ENCODE measurements at regions not wholly inside any gene's neighbourhood (a gene's known extent, or its start where the extent isn't known, plus 50 kb on each side); places are given as distances from the start of the nearest gene placed in this dataset.

DNA sequence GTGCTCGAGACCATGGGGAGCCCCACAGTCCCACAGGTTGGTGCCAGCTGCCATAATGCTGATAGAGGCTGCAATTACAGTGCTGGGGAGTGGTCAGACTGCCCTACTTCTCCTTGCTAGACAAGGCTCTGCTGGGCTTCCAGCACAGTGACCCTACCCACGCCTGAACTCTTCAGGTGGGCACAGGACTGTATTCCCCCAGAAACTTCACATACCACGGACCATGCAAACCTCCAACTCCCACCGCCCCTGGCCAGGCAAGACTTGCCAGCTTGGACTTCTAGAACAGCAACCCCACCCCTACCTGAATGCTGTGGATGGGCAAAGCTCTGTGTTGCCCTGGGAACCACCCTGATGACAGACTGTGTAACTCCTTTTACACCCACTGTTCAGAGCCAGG is 885.3 kb downstream of the SI start:
- no peaks in the 10 kb centered on the region for H3K36me3 ChIP-seq (ENCODE audit: insufficient read depth)
- no peaks in the 10 kb centered on the region for H3K27me3 ChIP-seq (ENCODE audit: insufficient read depth, low read depth)
- no peaks in the 10 kb centered on the region for H3K4me1 ChIP-seq (ENCODE audit: low read depth, poor library complexity, severe bottlenecking)
- H3K9ac ChIP-seq = no peak overlapping the region
- H2AFZ ChIP-seq (ENCODE audit: low read depth) = no peak overlapping the region
- H3K79me2 ChIP-seq (ENCODE audit: insufficient read depth, low read depth) = no peaks in the 10 kb centered on the region
- H3K27ac ChIP-seq = no peak overlapping the region
- H3K4me2 ChIP-seq = no peak overlapping the region
- H3K4me3 ChIP-seq (IDR thresholded peaks at IDR 0.05; ENCODE audit: insufficient read depth, low read depth, low read length) = no peak overlapping the region
- H4K20me1 ChIP-seq (ENCODE audit: insufficient read depth) = no peaks in the 10 kb centered on the region
- TF ChIP-seq, protein P1, sequence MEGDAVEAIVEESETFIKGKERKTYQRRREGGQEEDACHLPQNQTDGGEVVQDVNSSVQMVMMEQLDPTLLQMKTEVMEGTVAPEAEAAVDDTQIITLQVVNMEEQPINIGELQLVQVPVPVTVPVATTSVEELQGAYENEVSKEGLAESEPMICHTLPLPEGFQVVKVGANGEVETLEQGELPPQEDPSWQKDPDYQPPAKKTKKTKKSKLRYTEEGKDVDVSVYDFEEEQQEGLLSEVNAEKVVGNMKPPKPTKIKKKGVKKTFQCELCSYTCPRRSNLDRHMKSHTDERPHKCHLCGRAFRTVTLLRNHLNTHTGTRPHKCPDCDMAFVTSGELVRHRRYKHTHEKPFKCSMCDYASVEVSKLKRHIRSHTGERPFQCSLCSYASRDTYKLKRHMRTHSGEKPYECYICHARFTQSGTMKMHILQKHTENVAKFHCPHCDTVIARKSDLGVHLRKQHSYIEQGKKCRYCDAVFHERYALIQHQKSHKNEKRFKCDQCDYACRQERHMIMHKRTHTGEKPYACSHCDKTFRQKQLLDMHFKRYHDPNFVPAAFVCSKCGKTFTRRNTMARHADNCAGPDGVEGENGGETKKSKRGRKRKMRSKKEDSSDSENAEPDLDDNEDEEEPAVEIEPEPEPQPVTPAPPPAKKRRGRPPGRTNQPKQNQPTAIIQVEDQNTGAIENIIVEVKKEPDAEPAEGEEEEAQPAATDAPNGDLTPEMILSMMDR (conservative IDR thresholded peaks at IDR 0.05; ENCODE audit: low read depth, low read length) = no peak

DNA sequence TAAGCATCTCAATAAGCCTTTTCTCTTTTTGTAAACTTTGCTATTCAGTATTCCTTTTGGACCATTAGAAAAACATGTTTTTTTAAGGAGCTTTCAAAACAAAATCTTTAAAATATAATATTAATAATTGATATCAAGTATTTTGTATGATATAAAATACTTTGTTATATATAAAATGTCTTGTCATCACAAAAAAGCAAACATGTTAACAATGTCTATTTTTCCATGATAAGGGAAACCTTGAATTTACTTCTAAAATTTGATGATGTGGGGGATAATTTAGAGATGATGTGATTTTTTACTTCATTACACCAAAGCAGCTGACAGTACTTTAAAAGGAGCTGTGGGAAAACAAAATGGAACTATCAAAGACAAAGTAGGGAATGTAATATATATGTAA is 887.7 kb downstream of the SI start:
- Histone ChIP-seq H3K4me1 (ENCODE audit: low read depth, poor library complexity, severe bottlenecking) (no peaks in the 10 kb centered on the region), H3K9ac (no peak overlapping the region), H3K27ac (no peak overlapping the region), H3K27me3 (ENCODE audit: insufficient read depth, low read depth) (no peaks in the 10 kb centered on the region), H3K79me2 (ENCODE audit: insufficient read depth, low read depth) (no peaks in the 10 kb centered on the region), H3K4me2 (no peak overlapping the region), H2AFZ (ENCODE audit: low read depth) (no peak overlapping the region), H3K36me3 (ENCODE audit: insufficient read depth) (no peaks in the 10 kb centered on the region), H4K20me1 (ENCODE audit: insufficient read depth) (no peaks in the 10 kb centered on the region), H3K4me3 (IDR thresholded peaks at IDR 0.05; ENCODE audit: insufficient read depth, low read depth, low read length) (no peak overlapping the region)
- TF ChIP-seq, protein P1 (conservative IDR thresholded peaks at IDR 0.05; ENCODE audit: low read depth, low read length) = no peak

DNA sequence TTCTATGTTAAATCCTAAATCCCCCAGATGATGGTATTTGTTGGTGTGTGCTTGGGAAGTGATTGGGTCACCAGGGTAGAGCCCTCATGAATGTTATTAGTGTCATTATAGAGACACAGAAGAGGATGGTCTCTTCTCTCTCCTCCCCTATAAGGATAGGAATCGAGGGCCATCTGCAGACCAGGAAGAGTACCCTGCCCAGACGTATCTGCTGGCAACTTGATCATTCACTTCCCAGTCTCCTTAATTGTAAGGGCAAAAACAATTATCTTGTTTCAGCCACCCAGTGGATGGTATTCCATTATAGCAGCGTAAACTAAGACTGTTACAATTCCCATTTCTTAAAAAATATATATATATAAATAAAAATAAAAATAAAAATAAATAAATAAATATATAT is 892.2 kb downstream of the SI start:
- TF ChIP-seq, protein P1 (conservative IDR thresholded peaks at IDR 0.05; ENCODE audit: low read depth, low read length) = no peak
- Histone ChIP-seq H3K9ac (no peak overlapping the region), H3K4me3 (IDR thresholded peaks at IDR 0.05; ENCODE audit: insufficient read depth, low read depth, low read length) (no peak overlapping the region), H2AFZ (ENCODE audit: low read depth) (no peak overlapping the region), H3K4me1 (ENCODE audit: low read depth, poor library complexity, severe bottlenecking) (no peaks in the 10 kb centered on the region), H3K36me3 (ENCODE audit: insufficient read depth) (no peaks in the 10 kb centered on the region), H3K79me2 (ENCODE audit: insufficient read depth, low read depth) (no peaks in the 10 kb centered on the region), H3K27ac (no peak overlapping the region), H4K20me1 (ENCODE audit: insufficient read depth) (no peaks in the 10 kb centered on the region), H3K27me3 (ENCODE audit: insufficient read depth, low read depth) (no peaks in the 10 kb centered on the region), H3K4me2 (no peak overlapping the region)

DNA sequence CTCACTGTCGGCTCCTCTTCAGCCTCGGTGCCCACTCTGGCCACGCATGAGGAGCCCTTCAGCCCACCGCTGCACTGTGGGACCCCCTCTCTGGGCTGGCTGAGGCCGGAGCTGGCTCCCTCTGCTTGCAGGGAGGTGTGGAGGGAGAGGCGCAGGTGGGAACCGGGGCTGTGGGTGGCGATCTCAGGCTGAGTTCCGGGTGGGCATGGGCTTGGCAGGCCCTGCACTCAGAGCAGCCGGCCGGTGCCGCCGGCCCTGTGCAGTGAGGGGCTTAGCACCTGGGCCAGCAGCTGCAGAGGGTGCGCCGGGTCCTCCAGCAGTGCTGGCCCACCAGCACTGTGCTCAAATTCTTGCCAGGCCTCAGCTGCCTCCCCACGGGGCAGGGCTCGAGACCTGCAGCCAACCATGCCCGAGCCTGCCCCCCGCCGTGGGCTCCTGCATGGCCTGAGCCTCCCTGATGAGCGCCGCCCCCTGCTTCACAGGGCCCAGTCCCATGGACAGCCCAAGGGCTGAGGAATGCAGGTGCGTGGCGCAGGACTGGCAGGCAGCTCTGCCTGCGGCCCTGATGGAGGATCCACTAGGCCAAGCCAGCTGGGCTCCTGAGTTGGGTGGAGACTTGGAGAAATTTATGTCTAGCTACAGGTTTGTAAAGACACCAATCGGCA is 899.1 kb downstream of the SI start:
- Histone ChIP-seq H3K27ac (no peak overlapping the region), H3K79me2 (ENCODE audit: insufficient read depth, low read depth) (no peaks in the 10 kb centered on the region), H3K36me3 (ENCODE audit: insufficient read depth) (no peaks in the 10 kb centered on the region), H3K9ac (no peak overlapping the region), H2AFZ (ENCODE audit: low read depth) (no peak overlapping the region), H3K4me2 (no peak overlapping the region), H3K4me1 (ENCODE audit: low read depth, poor library complexity, severe bottlenecking) (no peaks in the 10 kb centered on the region), H3K27me3 (ENCODE audit: insufficient read depth, low read depth) (no peaks in the 10 kb centered on the region), H4K20me1 (ENCODE audit: insufficient read depth) (no peaks in the 10 kb centered on the region), H3K4me3 (IDR thresholded peaks at IDR 0.05; ENCODE audit: insufficient read depth, low read depth, low read length) (no peak overlapping the region)
- TF ChIP-seq, protein P1 (conservative IDR thresholded peaks at IDR 0.05; ENCODE audit: low read depth, low read length) = no peak

Measured in KMS-11 (cell line).